Fibroblast of villous mesenchyme (primary cell): ENCODE measurements at regions not wholly inside any gene's neighbourhood (a gene's known extent, or its start where the extent isn't known, plus 50 kb on each side); places are given as distances from the start of the nearest gene placed in this dataset.

Experiments
- DNase-seq: peaks from one replicate; pipeline ENCODE4 v3.0.0-alpha.2; 2010; ENCODE audit warnings: low read depth
- H3K4me3 ChIP-seq: 2 replicates; pipeline ENCODE4 v1.5.1; 2011; ENCODE audit warnings: low read depth, mild to moderate bottlenecking, low read length
- CTCF ChIP-seq: IDR thresholded peaks from 2 replicates; pipeline ENCODE4 v1.5.1; 2012; ENCODE audit warnings: low read depth, mild to moderate bottlenecking, low read length; ENCODE audit not compliant: insufficient read depth

GRCh38 chr2:59463426-59463825 is 1090.0 kb downstream of the BCL11A start:
- no peak for DNase-seq
- no peak overlapping the region for H3K4me3 ChIP-seq
- TF ChIP-seq CTCF, result no peak

- H3K4me3 ChIP-seq, result no peak overlapping the region
- no peak for DNase-seq
- no peak for TF ChIP-seq CTCF
These were observed 1090.8 kb downstream of the BCL11A start for GRCh38 chr2:59462422-59463197.

GRCh38 chr2:59461127-59461526 is 1092.3 kb downstream of the BCL11A start:
- H3K4me3 ChIP-seq, result no peak overlapping the region
- DNase-seq, result no peak
- TF ChIP-seq CTCF, result no peak

GRCh38 chr2:59458800-59459199 is 1094.7 kb downstream of the BCL11A start:
- no peak for TF ChIP-seq CTCF
- no peak for DNase-seq
- H3K4me3 ChIP-seq, result no peak overlapping the region

GRCh38 chr2:59456285-59456684 is 1097.2 kb downstream of the BCL11A start:
- H3K4me3 ChIP-seq, result no peak overlapping the region
- no peak for DNase-seq
- TF ChIP-seq CTCF, result no peak

- TF ChIP-seq CTCF, result no peak
- no peak for DNase-seq
These were observed 1104.2 kb downstream of the BCL11A start for GRCh38 chr2:59449274-59449673.

GRCh38 chr2:59440491-59440890 is 1113.0 kb downstream of the BCL11A start:
- no peak overlapping the region for H3K4me3 ChIP-seq
- no peak for TF ChIP-seq CTCF

More at GRCh38 chr2:59449274-59449673, 1104.2 kb downstream of the BCL11A start:
- H3K4me3 ChIP-seq, result no peak overlapping the region

More at GRCh38 chr2:59440491-59440890, 1113.0 kb downstream of the BCL11A start:
- DNase-seq, result no peak
